ENCODE measurements at regions not wholly inside any gene's neighbourhood (a gene's known extent, or its start where the extent isn't known, plus 50 kb on each side); places are given as distances from the start of the nearest gene placed in this dataset.

GRCh38 chr6:103139377-103139776 is 1720.3 kb downstream of the HACE1 start:
- TF ChIP-seq CTCF (IDR thresholded peaks at IDR 0.05), result no peak
- no peak for TF ChIP-seq POLR2AphosphoS5 (IDR thresholded peaks at IDR 0.05)

Measured in esophagus muscularis mucosa (tissue), 3 donors.